ENCODE measurements at regions not wholly inside any gene's neighbourhood (a gene's known extent, or its start where the extent isn't known, plus 50 kb on each side); places are given as distances from the start of the nearest gene placed in this dataset.

DNA sequence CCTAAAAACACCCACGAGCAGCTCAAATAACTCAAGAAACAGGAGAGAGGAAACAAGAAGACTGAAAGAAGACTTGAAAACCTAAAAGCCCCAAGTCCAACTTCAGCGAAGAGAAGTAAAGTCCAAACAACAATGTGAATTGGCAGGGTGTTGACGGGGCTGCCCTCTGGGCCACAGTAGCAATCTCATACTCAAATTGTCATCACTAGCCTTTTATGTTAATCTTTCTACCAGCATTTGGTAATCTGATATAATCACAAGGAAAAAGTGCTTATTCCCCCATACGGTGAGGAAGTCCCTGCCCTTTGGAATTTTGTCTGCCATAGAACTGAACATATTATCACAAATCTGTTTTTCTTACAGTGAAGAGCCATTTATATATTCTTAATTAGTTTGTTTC, 51.5 kb upstream of the IFNE start:
- no peak for TF ChIP-seq FOXP2 (optimal IDR thresholded peaks at IDR 0.05; ENCODE audit: borderline replicate concordance, extremely low read depth, extremely low read length, insufficient read depth)

DNA sequence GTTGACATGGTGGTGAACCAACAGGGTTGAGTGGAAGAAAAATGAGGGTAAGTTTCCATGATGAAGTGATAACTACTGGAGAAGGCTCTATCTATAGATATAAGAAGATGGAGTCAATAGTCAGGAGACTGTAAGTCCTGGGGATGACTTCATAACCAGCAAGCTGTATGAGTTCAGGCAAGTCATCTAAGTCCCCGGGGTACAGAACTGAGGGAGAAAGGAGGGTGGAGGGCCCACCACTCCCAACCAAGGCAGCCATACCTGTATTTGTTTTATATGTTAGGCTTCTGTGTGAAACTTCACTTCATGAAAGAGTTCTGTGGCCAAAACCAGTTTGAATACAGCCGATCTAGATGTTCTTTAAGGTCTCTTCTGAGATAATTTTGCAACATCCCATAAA, 53.3 kb upstream of the IFNE start:
- TF ChIP-seq POLR2AphosphoS5 (IDR thresholded peaks at IDR 0.05; ENCODE audit: low read depth, low read length), result no peak
- TF ChIP-seq TAF1 (IDR thresholded peaks at IDR 0.05; ENCODE audit: borderline replicate concordance, insufficient read depth, low read length), result no peak
- TF ChIP-seq SIN3A (IDR thresholded peaks at IDR 0.05; ENCODE audit: borderline replicate concordance, insufficient read depth, low read length), result no peak
- TF ChIP-seq, protein P1, sequence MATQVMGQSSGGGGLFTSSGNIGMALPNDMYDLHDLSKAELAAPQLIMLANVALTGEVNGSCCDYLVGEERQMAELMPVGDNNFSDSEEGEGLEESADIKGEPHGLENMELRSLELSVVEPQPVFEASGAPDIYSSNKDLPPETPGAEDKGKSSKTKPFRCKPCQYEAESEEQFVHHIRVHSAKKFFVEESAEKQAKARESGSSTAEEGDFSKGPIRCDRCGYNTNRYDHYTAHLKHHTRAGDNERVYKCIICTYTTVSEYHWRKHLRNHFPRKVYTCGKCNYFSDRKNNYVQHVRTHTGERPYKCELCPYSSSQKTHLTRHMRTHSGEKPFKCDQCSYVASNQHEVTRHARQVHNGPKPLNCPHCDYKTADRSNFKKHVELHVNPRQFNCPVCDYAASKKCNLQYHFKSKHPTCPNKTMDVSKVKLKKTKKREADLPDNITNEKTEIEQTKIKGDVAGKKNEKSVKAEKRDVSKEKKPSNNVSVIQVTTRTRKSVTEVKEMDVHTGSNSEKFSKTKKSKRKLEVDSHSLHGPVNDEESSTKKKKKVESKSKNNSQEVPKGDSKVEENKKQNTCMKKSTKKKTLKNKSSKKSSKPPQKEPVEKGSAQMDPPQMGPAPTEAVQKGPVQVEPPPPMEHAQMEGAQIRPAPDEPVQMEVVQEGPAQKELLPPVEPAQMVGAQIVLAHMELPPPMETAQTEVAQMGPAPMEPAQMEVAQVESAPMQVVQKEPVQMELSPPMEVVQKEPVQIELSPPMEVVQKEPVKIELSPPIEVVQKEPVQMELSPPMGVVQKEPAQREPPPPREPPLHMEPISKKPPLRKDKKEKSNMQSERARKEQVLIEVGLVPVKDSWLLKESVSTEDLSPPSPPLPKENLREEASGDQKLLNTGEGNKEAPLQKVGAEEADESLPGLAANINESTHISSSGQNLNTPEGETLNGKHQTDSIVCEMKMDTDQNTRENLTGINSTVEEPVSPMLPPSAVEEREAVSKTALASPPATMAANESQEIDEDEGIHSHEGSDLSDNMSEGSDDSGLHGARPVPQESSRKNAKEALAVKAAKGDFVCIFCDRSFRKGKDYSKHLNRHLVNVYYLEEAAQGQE (IDR thresholded peaks at IDR 0.05; ENCODE audit: insufficient read depth in 1 of 2, low read depth in 2 of 2, low read length in 2 of 2), result no peak
- no peak for TF ChIP-seq FOXP2 (optimal IDR thresholded peaks at IDR 0.05; ENCODE audit: borderline replicate concordance, extremely low read depth, extremely low read length, insufficient read depth)

DNA sequence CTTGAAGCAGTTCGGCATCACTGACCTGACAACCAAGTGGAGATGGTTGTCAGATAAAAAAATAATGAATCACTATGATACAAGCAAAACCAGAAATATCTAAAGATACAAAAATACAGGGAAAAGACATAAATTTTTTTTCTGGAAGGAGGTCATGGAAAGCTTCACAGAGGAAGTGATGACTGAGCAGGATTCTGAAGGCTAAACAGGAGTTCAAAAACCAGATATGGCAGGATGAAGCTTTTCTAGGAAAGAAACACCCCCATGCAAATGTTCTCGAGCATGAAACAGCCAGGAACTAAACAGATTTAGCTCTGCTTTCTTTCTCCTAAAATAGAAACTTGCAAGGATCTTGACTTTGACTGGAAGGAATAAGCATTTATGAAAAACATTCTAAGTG, 60.7 kb upstream of the IFNE start:
- TF ChIP-seq SIN3A (IDR thresholded peaks at IDR 0.05; ENCODE audit: borderline replicate concordance, insufficient read depth, low read length) (no peak), POLR2AphosphoS5 (IDR thresholded peaks at IDR 0.05; ENCODE audit: low read depth, low read length) (no peak), FOXP2 (optimal IDR thresholded peaks at IDR 0.05; ENCODE audit: borderline replicate concordance, extremely low read depth, extremely low read length, insufficient read depth) (no peak), TAF1 (IDR thresholded peaks at IDR 0.05; ENCODE audit: borderline replicate concordance, insufficient read depth, low read length) (no peak)

DNA sequence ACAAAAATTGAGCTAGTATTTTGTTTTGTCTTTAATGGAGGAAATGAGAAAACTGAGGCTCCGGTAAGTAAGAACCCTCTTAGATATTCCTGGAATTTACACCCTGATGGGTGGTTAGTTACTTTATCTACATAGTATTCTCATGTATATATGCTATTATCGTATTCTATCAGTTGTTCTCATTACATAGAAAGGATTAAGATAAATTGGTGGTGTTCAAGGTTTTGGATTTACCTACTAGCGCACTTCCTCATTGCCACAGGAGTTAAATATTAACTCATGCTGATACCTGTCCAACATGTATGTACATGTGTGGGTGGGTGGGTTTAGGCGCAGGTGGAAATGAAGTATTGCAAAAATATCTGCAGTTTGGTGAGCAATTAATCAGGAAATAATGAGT, 61.1 kb upstream of the IFNE start:
- no peak for TF ChIP-seq FOXP2 (optimal IDR thresholded peaks at IDR 0.05; ENCODE audit: borderline replicate concordance, extremely low read depth, extremely low read length, insufficient read depth)
- no peak for TF ChIP-seq POLR2AphosphoS5 (IDR thresholded peaks at IDR 0.05; ENCODE audit: low read depth, low read length)
- TF ChIP-seq, protein P1 (IDR thresholded peaks at IDR 0.05; ENCODE audit: insufficient read depth in 1 of 2, low read depth in 2 of 2, low read length in 2 of 2), result no peak

DNA sequence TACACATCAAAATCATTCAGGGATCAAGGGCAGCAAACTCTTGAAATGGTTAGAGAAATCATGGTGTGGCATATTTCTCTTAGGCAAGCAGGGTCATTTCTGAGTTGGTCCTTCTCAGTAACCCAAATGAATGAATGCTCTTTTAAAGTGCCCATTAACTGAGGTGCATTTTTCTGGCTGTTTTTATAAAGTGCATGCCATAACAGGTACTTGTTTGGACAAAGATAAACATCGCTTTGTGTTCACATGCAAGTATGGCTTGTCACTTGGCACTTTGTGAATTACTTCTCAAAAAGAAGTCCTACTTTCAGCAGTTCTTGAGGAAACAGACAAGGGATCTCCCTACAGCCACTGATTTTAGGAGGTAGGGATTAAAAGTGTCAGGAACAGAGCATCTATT, 64.8 kb upstream of the IFNE start:
- TF ChIP-seq SIN3A (IDR thresholded peaks at IDR 0.05; ENCODE audit: borderline replicate concordance, insufficient read depth, low read length) (no peak), POLR2AphosphoS5 (IDR thresholded peaks at IDR 0.05; ENCODE audit: low read depth, low read length) (no peak), TAF1 (IDR thresholded peaks at IDR 0.05; ENCODE audit: borderline replicate concordance, insufficient read depth, low read length) (no peak), FOXP2 (optimal IDR thresholded peaks at IDR 0.05; ENCODE audit: borderline replicate concordance, extremely low read depth, extremely low read length, insufficient read depth) (no peak)
- TF ChIP-seq, protein P1 (IDR thresholded peaks at IDR 0.05; ENCODE audit: insufficient read depth in 1 of 2, low read depth in 2 of 2, low read length in 2 of 2), result no peak

DNA sequence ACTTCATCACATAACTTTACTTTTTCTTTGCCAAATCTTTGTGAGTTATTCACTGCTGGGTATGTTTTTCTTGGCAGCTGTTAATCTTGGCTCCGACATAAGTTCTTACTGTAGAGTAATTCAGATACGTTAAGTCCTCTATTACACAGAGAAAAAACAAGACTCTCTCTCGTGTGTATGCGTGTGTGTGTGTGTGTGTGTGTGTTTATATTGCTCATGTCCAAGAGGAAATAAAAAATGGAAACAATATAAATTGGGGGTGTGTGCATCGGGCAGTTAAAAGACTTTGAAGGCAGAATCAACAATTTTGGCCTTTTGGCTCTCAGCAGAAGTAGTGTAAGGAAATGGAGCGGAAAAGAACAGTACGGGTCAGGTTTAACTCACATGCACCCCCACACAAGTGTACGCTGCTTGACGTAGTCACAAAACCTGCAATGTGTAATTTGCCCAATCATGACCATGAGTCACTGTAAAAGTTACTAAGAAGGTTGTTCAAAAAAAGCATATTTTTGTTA, 67.2 kb upstream of the IFNE start:
- TF ChIP-seq FOXP2 (optimal IDR thresholded peaks at IDR 0.05; ENCODE audit: borderline replicate concordance, extremely low read depth, extremely low read length, insufficient read depth), result no peak

DNA sequence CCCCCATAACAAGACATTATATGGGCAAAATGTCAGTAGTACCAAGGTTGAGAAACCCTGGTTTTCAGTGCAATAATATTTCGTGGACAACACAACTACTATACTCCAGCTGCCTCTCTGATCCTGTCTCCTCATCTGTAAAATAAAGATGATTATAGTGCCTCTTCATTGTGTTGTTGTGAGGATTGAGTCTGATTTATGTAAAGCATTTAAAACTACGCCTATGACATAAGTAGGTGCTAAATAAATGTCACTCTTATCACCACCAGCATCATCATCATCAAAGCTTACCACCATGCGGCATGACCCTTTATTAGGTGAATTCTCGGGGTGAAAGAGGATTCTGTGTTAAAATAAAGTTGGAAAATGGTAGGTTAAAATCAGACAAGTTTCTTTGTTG, 67.8 kb upstream of the IFNE start:
- TF ChIP-seq, protein P1 (IDR thresholded peaks at IDR 0.05; ENCODE audit: insufficient read depth in 1 of 2, low read depth in 2 of 2, low read length in 2 of 2), result no peak
- TF ChIP-seq SIN3A (IDR thresholded peaks at IDR 0.05; ENCODE audit: borderline replicate concordance, insufficient read depth, low read length), result no peak
- no peak for TF ChIP-seq FOXP2 (optimal IDR thresholded peaks at IDR 0.05; ENCODE audit: borderline replicate concordance, extremely low read depth, extremely low read length, insufficient read depth)
- TF ChIP-seq TAF1 (IDR thresholded peaks at IDR 0.05; ENCODE audit: borderline replicate concordance, insufficient read depth, low read length), result no peak
- TF ChIP-seq POLR2AphosphoS5 (IDR thresholded peaks at IDR 0.05; ENCODE audit: low read depth, low read length), result no peak
